Effector memory CD4-positive, alpha-beta T cell (primary cell): ENCODE measurements at regions not wholly inside any gene's neighbourhood (a gene's known extent, or its start where the extent isn't known, plus 50 kb on each side); places are given as distances from the start of the nearest gene placed in this dataset.

Experiments used
- DNase-seq, 3 donors: peaks; one replicate each; pipeline ENCODE4 v3.0.0-alpha.2; 2020
- H3K27ac ChIP-seq: 2 replicates; pipeline ENCODE4 v1.7.0; 2013; ENCODE audit warnings: mild to moderate bottlenecking, low read length, moderate library complexity; ENCODE audit not compliant: insufficient read depth, poor library complexity, severe bottlenecking
- H3K27me3 ChIP-seq: replicated peaks from 2 replicates; pipeline ENCODE4 v1.7.0; 2013; ENCODE audit warnings: mild to moderate bottlenecking, low read length; ENCODE audit not compliant: insufficient read depth, control insufficient read depth, poor library complexity, severe bottlenecking
- H3K36me3 ChIP-seq: 2 replicates; pipeline ENCODE4 v1.7.0; 2013; ENCODE audit warnings: mild to moderate bottlenecking, low read length, moderate library complexity; ENCODE audit not compliant: control insufficient read depth, insufficient read depth
- H3K4me1 ChIP-seq: 2 replicates; pipeline ENCODE4 v1.7.0; 2013; ENCODE audit warnings: low read length, mild to moderate bottlenecking; ENCODE audit not compliant: control insufficient read depth, insufficient read depth, poor library complexity, severe bottlenecking
- H3K4me3 ChIP-seq: 2 replicates; pipeline ENCODE4 v1.7.0; 2013; ENCODE audit warnings: low read length, low read depth, mild to moderate bottlenecking; ENCODE audit not compliant: insufficient read depth, poor library complexity, severe bottlenecking
- H3K9me3 ChIP-seq: 2 replicates; pipeline ENCODE4 v1.7.0; 2013; ENCODE audit warnings: mild to moderate bottlenecking, low read length, moderate library complexity; ENCODE audit not compliant: control insufficient read depth

GRCh38 chr6:14422917-14423316 is 305.3 kb downstream of the CD83 start:
- no peak overlapping the region for H3K27ac ChIP-seq
- H3K4me3 ChIP-seq: no peak overlapping the region
- no peaks in the 10 kb centered on the region for H3K4me1 ChIP-seq
- no peaks in the 10 kb centered on the region for H3K36me3 ChIP-seq
- no peaks in the 10 kb centered on the region for H3K9me3 ChIP-seq
- H3K27me3 ChIP-seq: no peaks in the 10 kb centered on the region
- no peak for DNase-seq

DNA sequence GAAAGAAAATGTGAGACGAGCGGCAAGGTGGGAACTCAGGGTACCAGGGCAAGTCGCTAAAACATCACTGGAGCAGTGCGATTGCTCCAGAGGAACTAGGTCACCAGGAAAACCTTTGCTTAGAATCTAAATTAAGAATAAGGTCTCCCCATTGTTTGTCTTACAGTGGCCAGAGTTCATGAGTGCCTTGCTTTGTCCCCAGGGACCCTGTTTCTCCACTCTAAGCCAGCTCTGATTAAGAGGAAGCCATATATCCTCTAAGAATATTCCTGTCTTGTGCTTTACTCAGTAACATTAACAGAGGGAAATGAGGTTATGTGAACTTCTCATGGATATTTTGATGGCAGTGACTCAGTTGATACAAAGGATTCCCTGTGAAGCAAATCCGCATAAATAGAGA is 305.8 kb downstream of the CD83 start:
- H3K4me1 ChIP-seq: no peaks in the 10 kb centered on the region
- H3K36me3 ChIP-seq: no peaks in the 10 kb centered on the region
- no peak for DNase-seq
- H3K4me3 ChIP-seq: no peak overlapping the region
- H3K27ac ChIP-seq: no peak overlapping the region
- H3K9me3 ChIP-seq: no peaks in the 10 kb centered on the region
- no peaks in the 10 kb centered on the region for H3K27me3 ChIP-seq

DNA sequence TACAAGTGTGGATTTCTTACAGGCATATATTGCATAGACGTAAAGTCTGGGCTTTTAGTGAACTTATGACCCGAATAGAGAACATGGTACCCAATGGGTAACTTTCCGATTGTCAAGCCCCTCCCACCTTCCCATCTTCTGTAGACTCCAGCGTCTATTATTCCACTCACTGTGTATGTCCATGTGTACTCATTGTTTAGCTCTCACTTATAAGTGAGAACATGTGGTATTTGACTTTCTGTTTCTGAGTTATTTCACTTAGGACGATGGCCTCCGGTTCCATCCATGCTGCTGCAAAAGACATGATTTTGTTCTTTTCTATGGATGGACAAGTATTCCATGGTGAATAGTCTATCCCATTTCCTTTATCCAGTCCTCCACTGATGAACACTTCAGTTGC is 306.4 kb downstream of the CD83 start:
- Histone ChIP-seq H3K36me3 (no peaks in the 10 kb centered on the region), H3K27me3 (no peaks in the 10 kb centered on the region), H3K9me3 (no peaks in the 10 kb centered on the region), H3K4me3 (no peak overlapping the region), H3K4me1 (no peaks in the 10 kb centered on the region), H3K27ac (no peak overlapping the region)
- DNase-seq: no peak

- no peaks in the 10 kb centered on the region for H3K27me3 ChIP-seq
- no peaks in the 10 kb centered on the region for H3K36me3 ChIP-seq
- no peaks in the 10 kb centered on the region for H3K9me3 ChIP-seq
- H3K4me1 ChIP-seq: no peaks in the 10 kb centered on the region
- no peak overlapping the region for H3K27ac ChIP-seq
- DNase-seq: no peak
- H3K4me3 ChIP-seq: no peak overlapping the region
Measured at GRCh38 chr6:14425805-14426204, 308.2 kb downstream of the CD83 start.

GRCh38 chr6:14426281-14426680 is 308.7 kb downstream of the CD83 start:
- Histone ChIP-seq H3K36me3 (no peaks in the 10 kb centered on the region), H3K4me3 (no peak overlapping the region), H3K27ac (no peak overlapping the region), H3K27me3 (no peaks in the 10 kb centered on the region), H3K9me3 (no peaks in the 10 kb centered on the region), H3K4me1 (no peaks in the 10 kb centered on the region)
- DNase-seq: no peak

DNA sequence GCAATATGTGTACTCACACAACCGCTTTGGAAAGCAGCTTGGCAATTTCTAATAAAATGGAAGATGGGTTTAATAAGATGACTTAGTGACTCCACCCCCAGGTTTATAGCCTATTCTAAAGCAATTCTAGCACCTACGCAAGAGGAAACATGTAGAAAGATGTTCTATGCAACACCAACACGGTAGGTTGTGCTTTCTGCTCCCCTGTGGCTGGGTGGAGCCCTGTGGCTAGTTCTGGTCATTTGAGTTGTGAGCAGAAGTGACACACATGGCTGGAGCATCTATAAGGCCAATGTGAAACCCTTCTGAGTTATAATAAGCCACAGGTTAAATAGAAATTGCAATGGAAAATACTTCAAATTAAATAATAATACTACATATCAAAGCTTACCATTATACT is 310.7 kb downstream of the CD83 start:
- Histone ChIP-seq H3K27ac (no peak overlapping the region), H3K27me3 (no peaks in the 10 kb centered on the region), H3K4me3 (no peak overlapping the region), H3K4me1 (no peaks in the 10 kb centered on the region), H3K36me3 (no peaks in the 10 kb centered on the region), H3K9me3 (no peaks in the 10 kb centered on the region)
- DNase-seq: no peak

GRCh38 chr6:14429396-14429795 is 311.8 kb downstream of the CD83 start:
- H3K27me3 ChIP-seq: no peaks in the 10 kb centered on the region
- H3K27ac ChIP-seq: no peak overlapping the region
- no peak overlapping the region for H3K4me3 ChIP-seq
- DNase-seq: no peak
- H3K4me1 ChIP-seq: no peaks in the 10 kb centered on the region
- no peaks in the 10 kb centered on the region for H3K36me3 ChIP-seq
- no peaks in the 10 kb centered on the region for H3K9me3 ChIP-seq

DNA sequence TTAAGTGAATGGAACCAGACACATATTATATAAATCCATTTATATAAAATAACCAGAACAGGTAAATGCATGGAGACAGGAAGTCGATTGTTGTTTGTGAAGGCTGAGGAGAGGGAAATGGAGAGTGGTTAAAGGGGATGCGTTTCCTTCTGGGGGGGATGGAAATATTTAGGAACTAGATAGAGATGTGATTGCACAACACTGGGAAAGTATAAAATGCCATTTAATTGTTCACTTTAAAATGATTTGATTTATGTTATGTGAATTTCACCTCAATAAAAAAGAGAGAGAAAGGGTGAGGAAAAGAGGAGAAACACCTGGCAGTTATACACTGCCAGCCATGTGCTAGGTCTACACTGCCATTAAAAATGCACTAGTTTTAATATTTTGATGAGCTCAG is 312.6 kb downstream of the CD83 start:
- Histone ChIP-seq H3K27ac (no peak overlapping the region), H3K27me3 (no peaks in the 10 kb centered on the region), H3K4me3 (no peak overlapping the region), H3K36me3 (no peaks in the 10 kb centered on the region), H3K9me3 (no peaks in the 10 kb centered on the region), H3K4me1 (no peaks in the 10 kb centered on the region)
- no peak for DNase-seq

GRCh38 chr6:14431385-14432330 is 314.1 kb downstream of the CD83 start:
- no peaks in the 10 kb centered on the region for H3K4me1 ChIP-seq
- H3K4me3 ChIP-seq: no peak overlapping the region
- no peak for DNase-seq
- no peaks in the 10 kb centered on the region for H3K27me3 ChIP-seq
- H3K27ac ChIP-seq: no peak overlapping the region
- no peaks in the 10 kb centered on the region for H3K36me3 ChIP-seq
- H3K9me3 ChIP-seq: no peaks in the 10 kb centered on the region

DNA sequence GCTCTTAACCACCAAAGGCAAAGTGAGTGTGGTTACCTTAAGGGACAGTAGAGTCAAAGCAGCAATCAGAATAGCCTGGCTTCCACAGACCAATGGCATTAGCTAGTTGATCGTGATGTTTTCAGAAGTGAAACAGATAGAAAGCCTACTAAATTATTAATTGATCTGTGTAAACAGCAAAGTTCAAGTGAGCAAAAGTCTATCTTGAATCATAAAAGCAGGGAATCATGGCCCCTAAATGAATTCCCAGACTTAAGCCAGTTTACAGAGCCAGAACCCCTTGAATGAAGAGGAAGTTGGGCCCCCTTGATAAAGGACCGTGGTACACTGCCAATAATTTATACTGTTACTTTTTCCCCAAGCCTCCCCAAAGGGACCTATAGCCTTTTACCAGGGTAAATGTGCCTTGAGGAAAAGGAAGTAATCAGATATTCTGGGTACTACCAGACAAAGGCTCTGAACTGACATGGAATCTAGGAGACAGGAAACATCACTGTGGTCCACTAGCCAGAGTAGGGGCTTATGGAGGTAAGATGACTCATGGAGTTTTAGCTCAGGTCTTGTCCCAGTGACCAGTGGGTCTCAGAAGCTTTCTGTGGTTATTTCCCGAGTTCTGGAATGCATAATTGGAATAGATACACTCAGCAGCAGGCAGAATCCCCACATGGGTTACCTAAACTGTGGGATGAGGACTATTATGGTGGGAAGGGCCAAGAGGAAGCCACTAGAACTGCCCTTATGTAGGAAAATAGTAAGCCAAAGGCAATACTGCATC is 317.5 kb downstream of the CD83 start:
- Histone ChIP-seq H3K9me3 (no peaks in the 10 kb centered on the region), H3K27me3 (no peaks in the 10 kb centered on the region), H3K4me3 (no peak overlapping the region), H3K27ac (no peak overlapping the region), H3K4me1 (no peaks in the 10 kb centered on the region), H3K36me3 (no peaks in the 10 kb centered on the region)
- DNase-seq: no peak
